ENCODE measurements at regions not wholly inside any gene's neighbourhood (a gene's known extent, or its start where the extent isn't known, plus 50 kb on each side); places are given as distances from the start of the nearest gene placed in this dataset.

DNA sequence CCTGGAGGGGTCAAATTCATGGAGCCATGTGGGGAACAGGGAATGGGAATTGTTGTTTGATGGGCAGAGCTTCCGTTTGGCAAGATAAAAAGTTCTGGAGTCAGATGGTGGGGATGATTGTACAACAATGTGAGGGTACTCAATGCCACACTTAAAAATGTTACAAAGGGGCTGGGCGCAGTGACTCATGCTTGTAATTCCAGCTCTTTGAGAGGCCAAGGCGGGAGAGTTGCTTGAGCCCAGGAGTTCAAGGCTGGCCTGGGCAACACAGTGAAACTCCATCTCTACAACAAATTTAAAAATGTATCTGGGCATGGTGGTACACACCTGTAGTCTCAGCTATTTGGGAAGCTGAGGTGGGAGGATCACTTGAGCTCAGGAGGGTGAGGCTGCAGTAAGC is 66.0 kb upstream of the DIO3 start:
- peaks cover 4 to 6% of the 10 kb centered on the region in 2 donors for H3K27me3 ChIP-seq (ENCODE audit: control insufficient read depth in 1 of 2, insufficient read depth in 2 of 2, low read length in 2 of 2)
- H3K9me3 ChIP-seq (ENCODE audit: control insufficient read depth in 2 of 2, low read length in 2 of 2): peaks cover 0 to 4% of the 10 kb centered on the region in 2 donors
- H3K4me1 ChIP-seq (ENCODE audit: control insufficient read depth, insufficient read depth, low read length): peaks cover 6% of the 10 kb centered on the region
- no peak overlapping the region for H3K27ac ChIP-seq (ENCODE audit: low read length)
- no peak overlapping the region for H3K9ac ChIP-seq (ENCODE audit: low read length in 2 of 2)
- no peak overlapping the region for H3K4me3 ChIP-seq (ENCODE audit: low read length in 2 of 2)
- H3K36me3 ChIP-seq (ENCODE audit: control insufficient read depth in 2 of 2, insufficient read depth in 2 of 2, low read length in 2 of 2): no peaks in the 10 kb centered on the region

DNA sequence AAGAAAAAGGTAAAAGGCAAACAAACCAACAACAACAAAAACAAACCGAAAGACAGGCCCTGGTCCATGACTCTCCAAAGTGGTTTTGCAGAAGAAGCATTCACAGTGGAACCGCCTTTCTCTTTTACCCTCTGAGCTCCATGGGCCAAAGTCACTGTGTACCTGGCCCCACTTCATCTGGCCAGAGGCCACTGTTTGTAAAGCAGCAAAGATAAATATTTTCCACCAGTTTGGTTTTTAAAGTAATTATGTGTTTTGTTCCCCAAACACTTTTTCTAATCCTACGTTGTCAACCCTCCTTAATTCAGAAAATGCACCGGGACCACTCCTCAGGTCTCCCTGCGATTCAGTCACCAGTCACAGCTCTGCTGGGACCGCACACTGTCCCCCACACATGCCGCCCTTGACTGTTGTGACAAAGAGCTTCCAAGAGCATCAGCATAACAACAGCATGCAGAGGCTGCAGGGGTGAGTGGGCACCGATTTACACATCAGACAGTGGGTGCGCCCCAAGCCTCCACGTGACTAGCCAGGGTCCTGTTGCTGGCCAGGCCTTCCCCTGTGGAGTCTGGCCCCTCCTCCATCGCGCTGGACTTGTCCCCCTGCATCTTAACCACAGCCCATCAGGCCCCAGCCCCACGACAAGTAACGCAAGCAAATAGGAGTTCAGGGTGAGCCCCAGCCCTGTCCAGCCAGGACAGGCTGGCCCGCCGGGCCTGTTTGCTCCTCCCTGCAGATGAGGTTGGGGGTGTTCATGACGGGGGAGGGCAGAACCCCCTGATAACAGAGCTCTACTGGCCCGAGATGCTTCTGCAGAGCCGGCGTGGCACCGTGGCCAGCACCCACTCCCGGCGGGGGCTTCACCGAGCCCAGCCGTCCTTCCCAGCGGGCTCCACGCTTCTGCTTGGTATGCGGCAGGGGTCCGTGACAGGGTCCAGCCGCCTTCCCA is 65.2 kb upstream of the DIO3 start:
- Histone ChIP-seq H3K27me3 (ENCODE audit: control insufficient read depth in 1 of 2, insufficient read depth in 2 of 2, low read length in 2 of 2) (peaks cover 0 to 6% of the 10 kb centered on the region in 2 donors), H3K27ac (ENCODE audit: low read length) (no peak overlapping the region), H3K4me3 (ENCODE audit: low read length in 2 of 2) (no peak overlapping the region), H3K9ac (ENCODE audit: low read length in 2 of 2) (no peak overlapping the region), H3K4me1 (ENCODE audit: control insufficient read depth, insufficient read depth, low read length) (peaks cover 6% of the 10 kb centered on the region), H3K9me3 (ENCODE audit: control insufficient read depth in 2 of 2, low read length in 2 of 2) (peaks cover 0 to 4% of the 10 kb centered on the region in 2 donors), H3K36me3 (ENCODE audit: control insufficient read depth in 2 of 2, insufficient read depth in 2 of 2, low read length in 2 of 2) (no peaks in the 10 kb centered on the region)

- H3K4me3 ChIP-seq (ENCODE audit: low read length in 2 of 2): no peak overlapping the region
- peaks cover 6% of the 10 kb centered on the region for H3K4me1 ChIP-seq (ENCODE audit: control insufficient read depth, insufficient read depth, low read length)
- H3K36me3 ChIP-seq (ENCODE audit: control insufficient read depth in 2 of 2, insufficient read depth in 2 of 2, low read length in 2 of 2): no peaks in the 10 kb centered on the region
- no peak overlapping the region for H3K27ac ChIP-seq (ENCODE audit: low read length)
- H3K9me3 ChIP-seq (ENCODE audit: control insufficient read depth in 2 of 2, low read length in 2 of 2): peaks cover 0 to 4% of the 10 kb centered on the region in 2 donors
- peaks cover 0 to 6% of the 10 kb centered on the region in 2 donors for H3K27me3 ChIP-seq (ENCODE audit: control insufficient read depth in 1 of 2, insufficient read depth in 2 of 2, low read length in 2 of 2)
- no peak overlapping the region for H3K9ac ChIP-seq (ENCODE audit: low read length in 2 of 2)
These were observed 64.3 kb upstream of the DIO3 start for GRCh38 chr14:101496776-101497683.

DNA sequence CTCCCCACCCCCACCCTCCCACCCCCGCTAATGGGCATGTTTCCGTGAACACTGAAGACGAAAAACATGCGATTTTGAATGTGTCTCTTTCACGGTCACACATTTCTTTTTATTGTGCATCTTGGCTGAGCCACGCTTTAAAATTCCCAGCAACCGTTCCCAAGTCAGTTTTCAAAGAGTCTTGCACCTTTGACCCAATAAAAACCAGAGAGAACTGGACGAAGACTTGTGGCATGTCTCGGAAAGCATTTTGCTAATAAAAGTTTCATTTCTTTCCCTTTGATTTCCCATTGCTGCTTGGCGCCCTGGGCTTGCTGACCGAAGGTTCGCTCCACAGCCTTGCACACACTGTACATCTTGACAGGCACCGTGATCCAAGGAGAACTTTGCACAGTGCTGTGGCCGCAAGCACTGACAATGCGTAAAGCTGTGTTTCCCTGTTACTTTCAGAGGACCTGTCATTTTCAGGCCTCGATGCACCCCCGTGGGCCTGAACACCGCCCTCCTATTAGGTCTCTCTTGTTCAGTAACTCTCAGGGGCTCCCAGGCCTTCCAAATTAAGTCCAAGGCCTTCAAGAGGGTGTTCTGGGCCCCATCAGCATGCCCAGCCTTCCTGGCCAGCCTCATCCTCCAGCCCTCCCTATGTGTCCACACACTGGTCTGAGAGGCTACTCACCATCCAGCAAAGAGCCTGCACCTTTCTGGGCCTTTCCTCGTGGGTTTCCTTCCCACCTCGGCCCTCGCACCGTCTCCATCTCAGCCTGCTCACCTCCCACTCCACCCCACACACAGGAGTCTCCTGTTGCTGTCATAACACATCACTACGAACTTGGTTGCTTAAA is 63.4 kb upstream of the DIO3 start:
- Histone ChIP-seq H3K9me3 (ENCODE audit: control insufficient read depth in 2 of 2, low read length in 2 of 2) (peaks cover 0 to 8% of the 10 kb centered on the region in 2 donors), H3K9ac (ENCODE audit: low read length in 2 of 2) (no peak overlapping the region), H3K4me3 (ENCODE audit: low read length in 2 of 2) (no peak overlapping the region), H3K27me3 (ENCODE audit: control insufficient read depth in 1 of 2, insufficient read depth in 2 of 2, low read length in 2 of 2) (peaks cover 0 to 6% of the 10 kb centered on the region in 2 donors), H3K27ac (ENCODE audit: low read length) (no peak overlapping the region), H3K36me3 (ENCODE audit: control insufficient read depth in 2 of 2, insufficient read depth in 2 of 2, low read length in 2 of 2) (no peaks in the 10 kb centered on the region), H3K4me1 (ENCODE audit: control insufficient read depth, insufficient read depth, low read length) (peaks cover 6% of the 10 kb centered on the region)

DNA sequence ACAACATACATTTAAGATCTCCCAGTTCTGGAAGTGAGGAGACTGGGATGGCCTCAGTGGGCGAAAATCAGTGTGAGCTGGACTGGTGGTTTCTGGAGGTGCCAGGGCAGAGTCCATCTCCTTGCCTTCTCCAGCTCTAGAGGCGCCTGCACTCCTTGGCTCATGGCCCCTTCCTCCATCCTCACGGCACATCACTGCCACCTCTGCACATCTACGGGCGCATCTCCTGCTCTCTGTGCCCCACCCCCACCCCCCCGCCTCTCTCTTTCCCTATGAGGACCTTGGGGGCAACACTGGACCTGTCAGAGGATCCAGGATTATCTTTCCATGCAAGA is 62.8 kb upstream of the DIO3 start:
- no peak overlapping the region for H3K27ac ChIP-seq (ENCODE audit: low read length)

DNA sequence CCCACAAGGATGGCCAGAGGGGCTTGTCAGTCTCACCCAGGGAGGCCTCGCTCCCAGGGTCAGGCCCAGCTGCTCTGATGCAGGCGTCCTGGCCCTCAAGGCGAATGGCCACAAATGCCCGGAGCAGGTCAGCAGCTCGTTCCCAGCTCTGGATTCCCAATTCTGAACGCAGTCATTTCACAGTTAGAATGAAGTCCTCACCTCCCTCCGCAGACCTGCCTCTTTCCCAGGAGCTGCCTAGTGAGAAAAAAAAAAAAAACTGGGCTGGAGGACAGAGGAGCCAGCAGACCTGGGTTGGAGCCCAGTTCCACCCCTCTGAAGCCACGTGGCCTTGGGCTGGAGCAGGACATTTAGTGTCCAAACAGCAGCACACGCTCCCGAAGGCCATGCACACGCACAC is 62.2 kb upstream of the DIO3 start:
- H3K27me3 ChIP-seq (ENCODE audit: control insufficient read depth in 1 of 2, insufficient read depth in 2 of 2, low read length in 2 of 2): peaks cover 0 to 6% of the 10 kb centered on the region in 2 donors
- H3K27ac ChIP-seq (ENCODE audit: low read length): no peak overlapping the region

More for the DNA sequence above, 62.8 kb upstream of the DIO3 start:
- Histone ChIP-seq H3K4me1 (ENCODE audit: control insufficient read depth, insufficient read depth, low read length) (peaks cover 6% of the 10 kb centered on the region), H3K27me3 (ENCODE audit: control insufficient read depth in 1 of 2, insufficient read depth in 2 of 2, low read length in 2 of 2) (peaks cover 0 to 6% of the 10 kb centered on the region in 2 donors), H3K36me3 (ENCODE audit: control insufficient read depth in 2 of 2, insufficient read depth in 2 of 2, low read length in 2 of 2) (no peaks in the 10 kb centered on the region), H3K4me3 (ENCODE audit: low read length in 2 of 2) (no peak overlapping the region), H3K9me3 (ENCODE audit: control insufficient read depth in 2 of 2, low read length in 2 of 2) (peaks cover 0 to 14% of the 10 kb centered on the region in 2 donors), H3K9ac (ENCODE audit: low read length in 2 of 2) (no peak overlapping the region)

DNA sequence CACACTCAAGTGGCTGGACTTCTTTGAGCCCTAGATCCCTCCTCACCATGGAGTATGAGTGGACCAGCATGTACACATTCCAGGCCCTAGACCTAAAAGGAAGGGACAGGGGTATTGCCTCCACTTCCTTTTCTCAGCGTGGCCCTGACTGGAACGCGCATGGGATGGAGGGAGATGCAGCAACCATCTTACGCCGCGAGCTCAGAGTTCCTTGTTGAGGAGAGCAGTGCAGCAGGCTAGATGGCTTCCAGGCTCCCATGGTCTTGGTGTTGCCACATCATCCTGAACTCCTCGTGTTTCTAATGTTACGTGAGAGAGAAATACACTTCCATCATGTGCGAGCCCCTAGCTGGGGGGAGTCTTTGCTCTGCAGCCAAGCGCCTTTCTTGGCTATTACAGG is 61.8 kb upstream of the DIO3 start:
- peaks cover 0 to 6% of the 10 kb centered on the region in 2 donors for H3K27me3 ChIP-seq (ENCODE audit: control insufficient read depth in 1 of 2, insufficient read depth in 2 of 2, low read length in 2 of 2)
- H3K9me3 ChIP-seq (ENCODE audit: control insufficient read depth in 2 of 2, low read length in 2 of 2): peaks cover 0 to 21% of the 10 kb centered on the region in 2 donors
- H3K4me1 ChIP-seq (ENCODE audit: control insufficient read depth, insufficient read depth, low read length): peaks cover 6% of the 10 kb centered on the region
- no peak overlapping the region for H3K9ac ChIP-seq (ENCODE audit: low read length in 2 of 2)
- H3K4me3 ChIP-seq (ENCODE audit: low read length in 2 of 2): no peak overlapping the region
- no peaks in the 10 kb centered on the region for H3K36me3 ChIP-seq (ENCODE audit: control insufficient read depth in 2 of 2, insufficient read depth in 2 of 2, low read length in 2 of 2)
- no peak overlapping the region for H3K27ac ChIP-seq (ENCODE audit: low read length)

More for the DNA sequence above, 62.2 kb upstream of the DIO3 start:
- Histone ChIP-seq H3K4me1 (ENCODE audit: control insufficient read depth, insufficient read depth, low read length) (peaks cover 6% of the 10 kb centered on the region), H3K9ac (ENCODE audit: low read length in 2 of 2) (no peak overlapping the region), H3K36me3 (ENCODE audit: control insufficient read depth in 2 of 2, insufficient read depth in 2 of 2, low read length in 2 of 2) (no peaks in the 10 kb centered on the region), H3K4me3 (ENCODE audit: low read length in 2 of 2) (no peak overlapping the region), H3K9me3 (ENCODE audit: control insufficient read depth in 2 of 2, low read length in 2 of 2) (peaks cover 0 to 20% of the 10 kb centered on the region in 2 donors)

DNA sequence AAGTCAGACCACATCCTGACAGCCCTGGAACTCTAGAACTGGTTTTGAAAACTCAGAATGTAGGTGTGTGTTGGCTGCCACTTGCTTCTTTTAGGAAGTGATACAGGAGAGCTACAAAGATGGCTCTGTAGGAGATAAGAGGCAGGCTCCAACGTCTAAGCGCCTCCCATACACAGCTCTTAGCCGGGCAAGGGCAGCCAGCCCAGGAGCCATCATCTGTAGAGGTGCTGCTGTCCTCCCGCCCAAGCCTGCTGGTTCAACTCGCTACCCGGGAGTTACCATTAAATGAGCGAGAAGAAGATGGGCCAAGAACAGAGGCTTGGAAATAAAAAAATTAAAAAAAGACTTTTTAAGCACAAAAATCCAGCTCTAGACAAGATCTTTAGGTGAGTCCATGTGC is 61.2 kb upstream of the DIO3 start:
- Histone ChIP-seq H3K36me3 (ENCODE audit: control insufficient read depth in 2 of 2, insufficient read depth in 2 of 2, low read length in 2 of 2) (no peaks in the 10 kb centered on the region), H3K9me3 (ENCODE audit: control insufficient read depth in 2 of 2, low read length in 2 of 2) (peaks cover 0 to 21% of the 10 kb centered on the region in 2 donors), H3K27me3 (ENCODE audit: control insufficient read depth in 1 of 2, insufficient read depth in 2 of 2, low read length in 2 of 2) (peaks cover 0 to 6% of the 10 kb centered on the region in 2 donors), H3K4me3 (ENCODE audit: low read length in 2 of 2) (no peak overlapping the region), H3K4me1 (ENCODE audit: control insufficient read depth, insufficient read depth, low read length) (peaks cover 6% of the 10 kb centered on the region), H3K27ac (ENCODE audit: low read length) (no peak overlapping the region), H3K9ac (ENCODE audit: low read length in 2 of 2) (no peak overlapping the region)

DNA sequence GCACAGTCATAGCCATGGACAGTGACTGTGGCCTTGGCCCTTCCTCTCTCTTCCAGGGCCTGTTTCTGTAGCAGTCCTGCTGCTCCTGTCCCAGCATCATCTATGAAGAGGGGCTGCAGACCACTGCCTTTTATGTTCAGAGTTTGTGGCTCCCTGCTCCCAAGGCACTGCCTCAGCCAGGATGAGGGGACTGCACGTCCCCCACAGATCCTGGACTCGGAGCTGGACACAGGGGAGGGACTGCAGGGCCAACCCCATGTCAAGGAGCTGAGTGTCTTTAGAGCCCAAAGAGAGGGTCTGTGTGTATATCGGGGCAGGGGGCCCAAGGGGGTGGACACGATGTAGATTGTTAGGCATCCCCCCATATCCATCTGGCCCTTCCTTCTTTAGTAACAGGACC is 60.6 kb upstream of the DIO3 start:
- Histone ChIP-seq H3K4me1 (ENCODE audit: control insufficient read depth, insufficient read depth, low read length) (peaks cover 6% of the 10 kb centered on the region), H3K9ac (ENCODE audit: low read length in 2 of 2) (no peak overlapping the region), H3K27ac (ENCODE audit: low read length) (no peak overlapping the region), H3K4me3 (ENCODE audit: low read length in 2 of 2) (no peak overlapping the region), H3K9me3 (ENCODE audit: control insufficient read depth in 2 of 2, low read length in 2 of 2) (peaks cover 0 to 21% of the 10 kb centered on the region in 2 donors), H3K36me3 (ENCODE audit: control insufficient read depth in 2 of 2, insufficient read depth in 2 of 2, low read length in 2 of 2) (no peaks in the 10 kb centered on the region), H3K27me3 (ENCODE audit: control insufficient read depth in 1 of 2, insufficient read depth in 2 of 2, low read length in 2 of 2) (peaks cover 0 to 6% of the 10 kb centered on the region in 2 donors)

- H3K27me3 ChIP-seq (ENCODE audit: control insufficient read depth in 1 of 2, insufficient read depth in 2 of 2, low read length in 2 of 2): peaks cover 0 to 2% of the 10 kb centered on the region in 2 donors
- H3K36me3 ChIP-seq (ENCODE audit: control insufficient read depth in 2 of 2, insufficient read depth in 2 of 2, low read length in 2 of 2): no peaks in the 10 kb centered on the region
- no peak overlapping the region for H3K9ac ChIP-seq (ENCODE audit: low read length in 2 of 2)
- peaks cover 0 to 21% of the 10 kb centered on the region in 2 donors for H3K9me3 ChIP-seq (ENCODE audit: control insufficient read depth in 2 of 2, low read length in 2 of 2)
- no peak overlapping the region for H3K27ac ChIP-seq (ENCODE audit: low read length)
- H3K4me3 ChIP-seq (ENCODE audit: low read length in 2 of 2): no peak overlapping the region
- peaks cover 6% of the 10 kb centered on the region for H3K4me1 ChIP-seq (ENCODE audit: control insufficient read depth, insufficient read depth, low read length)
These were observed 60.0 kb upstream of the DIO3 start for GRCh38 chr14:101501341-101501740.

Measured in stomach smooth muscle (tissue), 2 donors.